DOHH2 (cell line): ENCODE measurements at regions not wholly inside any gene's neighbourhood (a gene's known extent, or its start where the extent isn't known, plus 50 kb on each side); places are given as distances from the start of the nearest gene placed in this dataset.

Source experiments
- H3F3A ChIP-seq: fragments of 200-600 bp; sonication (generic), shearing (Covaris generic); 2 replicates; pipeline ENCODE4 v1.6.0; 2016; ENCODE audit warnings: antibody characterized with exemption, mild to moderate bottlenecking; ENCODE audit not compliant: control insufficient read depth, insufficient read depth
- H3K27ac ChIP-seq: fragments of 200-600 bp; sonication (generic); 2 replicates; pipeline ENCODE4 v1.5.1; 2014; ENCODE audit warnings: low read depth, mild to moderate bottlenecking, low read length, moderate library complexity
- H3K27me3 ChIP-seq: fragments of 200-600 bp; sonication (generic); 2 replicates; pipeline ENCODE4 v1.6.1; 2014; ENCODE audit warnings: mild to moderate bottlenecking, low read length, mixed read lengths; ENCODE audit not compliant: control insufficient read depth
- H3K36me3 ChIP-seq: fragments of 200-600 bp; sonication (generic); 2 replicates; pipeline ENCODE4 v1.6.1; 2014; ENCODE audit warnings: mild to moderate bottlenecking, low read length, moderate library complexity, mixed read lengths; ENCODE audit not compliant: control insufficient read depth
- H3K4me1 ChIP-seq: fragments of 200-600 bp; sonication (generic); 2 replicates; pipeline ENCODE4 v1.6.1; 2014; ENCODE audit warnings: mild to moderate bottlenecking, low read length, mixed read lengths; ENCODE audit not compliant: control insufficient read depth
- H3K4me2 ChIP-seq: fragments of 200-600 bp; sonication (generic); 2 replicates; pipeline ENCODE4 v1.6.0; 2014; ENCODE audit warnings: mild to moderate bottlenecking, low read length, moderate library complexity
- H3K4me3 ChIP-seq: fragments of 200-600 bp; sonication (generic); 2 replicates; pipeline ENCODE4 v1.5.1; 2014; ENCODE audit warnings: mild to moderate bottlenecking, low read length, mixed read lengths
- H3K79me2 ChIP-seq: fragments of 200-600 bp; sonication (generic); 2 replicates; pipeline ENCODE4 v1.6.1; 2014; ENCODE audit warnings: mild to moderate bottlenecking, low read length, mixed read lengths; ENCODE audit not compliant: control insufficient read depth
- H3K9me2 ChIP-seq: fragments of 200-600 bp; sonication (generic); replicated peaks from 2 replicates; pipeline ENCODE4 v1.6.1; 2014; ENCODE audit warnings: mild to moderate bottlenecking, low read length, mixed read lengths; ENCODE audit not compliant: control insufficient read depth
- H3K9me3 ChIP-seq: fragments of 200-600 bp; sonication (generic); 2 replicates; pipeline ENCODE4 v1.6.1; 2014; ENCODE audit warnings: antibody characterized with exemption, low read length, mixed read lengths; ENCODE audit not compliant: control insufficient read depth, insufficient read depth
- H4K20me1 ChIP-seq: fragments of 200-600 bp; sonication (generic); 2 replicates; pipeline ENCODE4 v1.6.0; 2014; ENCODE audit warnings: low read depth, mild to moderate bottlenecking, antibody characterized with exemption, low read length, moderate library complexity; ENCODE audit not compliant: control insufficient read depth, insufficient read depth
- CTCF ChIP-seq: fragments of 200-600 bp; sonication (generic); IDR thresholded peaks from one replicate; pipeline ENCODE4 v1.5.1; 2014; ENCODE audit warnings: antibody characterized with exemption, mild to moderate bottlenecking, low read depth, low read length; ENCODE audit not compliant: poor library complexity, severe bottlenecking
- EZH2phosphoT487 ChIP-seq: fragments of 200-600 bp; sonication (generic); IDR thresholded peaks from 2 replicates; pipeline ENCODE4 v1.6.1; 2017; ENCODE audit warnings: borderline replicate concordance, mild to moderate bottlenecking, antibody characterized with exemption, low read length, moderate library complexity, mixed read lengths

- H3K36me3 ChIP-seq: no peaks in the 10 kb centered on the region
- H3K27ac ChIP-seq: no peak overlapping the region
- no peaks in the 10 kb centered on the region for H3F3A ChIP-seq
- no peaks in the 10 kb centered on the region for H4K20me1 ChIP-seq
- H3K27me3 ChIP-seq: peaks cover 4% of the 10 kb centered on the region; the same call in 1 of the 2 replicates
- H3K9me3 ChIP-seq: no peaks in the 10 kb centered on the region
- TF ChIP-seq EZH2phosphoT487: no peak
- peak; percentile 75 for TF ChIP-seq CTCF
- no peak overlapping the region for H3K4me3 ChIP-seq
- no peaks in the 10 kb centered on the region for H3K9me2 ChIP-seq
- H3K4me1 ChIP-seq: no peaks in the 10 kb centered on the region
- H3K4me2 ChIP-seq: no peak overlapping the region
- no peaks in the 10 kb centered on the region for H3K79me2 ChIP-seq
Measured at GRCh38 chr18:43571078-43571689, 293.9 kb upstream of the SYT4 start.

GRCh38 chr18:43572163-43572562, 294.9 kb upstream of the SYT4 start:
- Histone ChIP-seq H3K79me2 (no peaks in the 10 kb centered on the region), H3K4me1 (no peaks in the 10 kb centered on the region), H3K27ac (no peak overlapping the region), H3K9me3 (no peaks in the 10 kb centered on the region), H3K4me2 (no peak overlapping the region), H3K27me3 (peaks cover 4% of the 10 kb centered on the region; the same call in 1 of the 2 replicates), H3K4me3 (no peak overlapping the region), H3K36me3 (no peaks in the 10 kb centered on the region), H4K20me1 (no peaks in the 10 kb centered on the region), H3F3A (no peaks in the 10 kb centered on the region), H3K9me2 (no peaks in the 10 kb centered on the region)
- no peak for TF ChIP-seq EZH2phosphoT487

- Histone ChIP-seq H3K9me3 (no peaks in the 10 kb centered on the region), H3K27me3 (peaks cover 4% of the 10 kb centered on the region; the same call in 1 of the 2 replicates), H3K4me1 (no peaks in the 10 kb centered on the region), H3K36me3 (no peaks in the 10 kb centered on the region), H3K4me2 (no peak overlapping the region), H4K20me1 (no peaks in the 10 kb centered on the region), H3F3A (no peaks in the 10 kb centered on the region), H3K79me2 (no peaks in the 10 kb centered on the region), H3K4me3 (no peak overlapping the region), H3K27ac (no peak overlapping the region), H3K9me2 (no peaks in the 10 kb centered on the region)
- no peak for TF ChIP-seq CTCF
- TF ChIP-seq EZH2phosphoT487: no peak
Measured at GRCh38 chr18:43574974-43575373, 297.7 kb upstream of the SYT4 start.

- no peaks in the 10 kb centered on the region for H3K79me2 ChIP-seq
- TF ChIP-seq CTCF (no peak), EZH2phosphoT487 (no peak)
- H4K20me1 ChIP-seq: no peaks in the 10 kb centered on the region
- H3K4me3 ChIP-seq: no peak overlapping the region
- no peaks in the 10 kb centered on the region for H3F3A ChIP-seq
- peaks cover 5% of the 10 kb centered on the region; the same call in 1 of the 2 replicates for H3K27me3 ChIP-seq
- H3K9me2 ChIP-seq: no peaks in the 10 kb centered on the region
- H3K27ac ChIP-seq: no peak overlapping the region
- H3K4me2 ChIP-seq: no peak overlapping the region
- no peaks in the 10 kb centered on the region for H3K9me3 ChIP-seq
- no peaks in the 10 kb centered on the region for H3K36me3 ChIP-seq
- no peaks in the 10 kb centered on the region for H3K4me1 ChIP-seq
Measured at GRCh38 chr18:43578211-43578610, 300.9 kb upstream of the SYT4 start.
